ENCODE measurements at regions not wholly inside any gene's neighbourhood (a gene's known extent, or its start where the extent isn't known, plus 50 kb on each side); places are given as distances from the start of the nearest gene placed in this dataset.
A peak's percentile ranks its signal among the peaks of the same experiment; 100 is the strongest.

GRCh38 chr3:25246913-25247312 lies 181.2 kb upstream of the RARB start:
- H3K4me3 ChIP-seq (ENCODE audit: low read depth, low read length) = no peak overlapping the region
- DNase-seq (ENCODE audit: low read depth) = no peak
- TF ChIP-seq, protein P1, sequence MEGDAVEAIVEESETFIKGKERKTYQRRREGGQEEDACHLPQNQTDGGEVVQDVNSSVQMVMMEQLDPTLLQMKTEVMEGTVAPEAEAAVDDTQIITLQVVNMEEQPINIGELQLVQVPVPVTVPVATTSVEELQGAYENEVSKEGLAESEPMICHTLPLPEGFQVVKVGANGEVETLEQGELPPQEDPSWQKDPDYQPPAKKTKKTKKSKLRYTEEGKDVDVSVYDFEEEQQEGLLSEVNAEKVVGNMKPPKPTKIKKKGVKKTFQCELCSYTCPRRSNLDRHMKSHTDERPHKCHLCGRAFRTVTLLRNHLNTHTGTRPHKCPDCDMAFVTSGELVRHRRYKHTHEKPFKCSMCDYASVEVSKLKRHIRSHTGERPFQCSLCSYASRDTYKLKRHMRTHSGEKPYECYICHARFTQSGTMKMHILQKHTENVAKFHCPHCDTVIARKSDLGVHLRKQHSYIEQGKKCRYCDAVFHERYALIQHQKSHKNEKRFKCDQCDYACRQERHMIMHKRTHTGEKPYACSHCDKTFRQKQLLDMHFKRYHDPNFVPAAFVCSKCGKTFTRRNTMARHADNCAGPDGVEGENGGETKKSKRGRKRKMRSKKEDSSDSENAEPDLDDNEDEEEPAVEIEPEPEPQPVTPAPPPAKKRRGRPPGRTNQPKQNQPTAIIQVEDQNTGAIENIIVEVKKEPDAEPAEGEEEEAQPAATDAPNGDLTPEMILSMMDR (IDR thresholded peaks at IDR 0.05; ENCODE audit: insufficient read depth, low read depth, low read length) = no peak

GRCh38 chr3:25252291-25252690 lies 175.8 kb upstream of the RARB start:
- TF ChIP-seq, protein P1 (IDR thresholded peaks at IDR 0.05; ENCODE audit: insufficient read depth, low read depth, low read length) = no peak
- DNase-seq (ENCODE audit: low read depth) = no peak
- no peak overlapping the region for H3K4me3 ChIP-seq (ENCODE audit: low read depth, low read length)

DNA sequence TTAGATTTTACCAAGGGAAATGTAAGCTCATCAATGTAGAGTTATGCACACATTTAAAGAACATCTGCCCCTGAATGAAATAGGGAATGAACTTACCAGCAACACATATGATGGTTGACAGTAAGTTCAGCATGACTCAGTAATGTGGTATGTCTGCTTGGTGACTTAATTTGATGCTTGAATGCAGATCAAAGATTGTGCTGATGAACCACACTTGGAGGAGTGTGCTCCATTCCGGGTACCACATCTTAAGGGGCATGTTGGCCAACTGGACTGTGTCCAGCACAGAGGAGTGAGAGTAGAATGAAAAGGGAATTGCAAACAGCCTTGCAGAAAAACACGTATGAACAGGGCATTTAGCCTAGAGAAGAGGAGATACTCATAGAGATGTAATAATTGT lies 171.0 kb upstream of the RARB start:
- DNase-seq (ENCODE audit: low read depth) = no peak

GRCh38 chr3:25259871-25260270 lies 168.2 kb upstream of the RARB start:
- H3K4me3 ChIP-seq (ENCODE audit: low read depth, low read length) = no peak overlapping the region
- peak; percentile 7 for DNase-seq (ENCODE audit: low read depth)
- TF ChIP-seq, protein P1 (IDR thresholded peaks at IDR 0.05; ENCODE audit: insufficient read depth, low read depth, low read length) = no peak

More for the DNA sequence above, 171.0 kb upstream of the RARB start:
- TF ChIP-seq, protein P1 (IDR thresholded peaks at IDR 0.05; ENCODE audit: insufficient read depth, low read depth, low read length) = no peak
- H3K4me3 ChIP-seq (ENCODE audit: low read depth, low read length) = no peak overlapping the region

DNA sequence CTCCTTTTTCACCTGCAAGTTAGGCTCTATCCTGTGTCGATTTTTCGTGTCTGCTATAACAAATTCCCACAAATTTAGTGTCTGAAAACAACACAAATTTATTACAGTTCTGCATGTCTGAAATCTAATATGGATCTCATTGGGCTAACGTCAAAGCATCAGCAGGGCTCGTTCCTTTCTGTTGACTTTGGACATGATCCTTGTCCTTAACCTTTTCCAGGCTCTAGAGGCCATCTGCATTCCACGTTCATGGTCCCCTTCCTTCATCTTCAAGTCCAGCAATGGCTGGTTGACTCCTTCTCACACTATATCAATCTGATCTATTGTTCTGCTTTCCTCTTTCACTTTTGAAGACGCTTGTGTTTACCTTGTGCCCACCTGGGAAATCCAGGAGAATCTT lies 165.7 kb upstream of the RARB start:
- TF ChIP-seq, protein P1 (IDR thresholded peaks at IDR 0.05; ENCODE audit: insufficient read depth, low read depth, low read length) = no peak
- no peak overlapping the region for H3K4me3 ChIP-seq (ENCODE audit: low read depth, low read length)
- no peak for DNase-seq (ENCODE audit: low read depth)

DNA sequence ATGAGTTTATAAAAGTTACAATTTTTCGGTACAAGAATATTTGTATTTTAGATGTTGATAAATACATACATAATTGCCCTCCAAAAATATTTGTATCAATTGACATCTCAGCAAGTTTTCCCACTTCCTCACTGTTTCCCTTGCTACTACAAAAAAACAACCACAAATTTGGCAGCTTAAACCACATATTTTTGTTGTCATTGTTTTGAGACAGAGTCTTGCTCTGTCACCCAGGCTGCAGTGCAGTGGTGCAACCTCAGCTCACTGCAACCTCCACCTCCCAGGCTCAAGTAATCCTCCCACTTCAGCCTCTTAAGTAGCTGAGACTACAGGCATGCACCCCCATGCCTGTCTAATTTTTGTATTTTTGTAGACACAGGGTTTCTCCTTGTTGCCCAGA lies 162.8 kb upstream of the RARB start:
- no peak for DNase-seq (ENCODE audit: low read depth)
- TF ChIP-seq, protein P1 (IDR thresholded peaks at IDR 0.05; ENCODE audit: insufficient read depth, low read depth, low read length) = no peak
- no peak overlapping the region for H3K4me3 ChIP-seq (ENCODE audit: low read depth, low read length)

DNA sequence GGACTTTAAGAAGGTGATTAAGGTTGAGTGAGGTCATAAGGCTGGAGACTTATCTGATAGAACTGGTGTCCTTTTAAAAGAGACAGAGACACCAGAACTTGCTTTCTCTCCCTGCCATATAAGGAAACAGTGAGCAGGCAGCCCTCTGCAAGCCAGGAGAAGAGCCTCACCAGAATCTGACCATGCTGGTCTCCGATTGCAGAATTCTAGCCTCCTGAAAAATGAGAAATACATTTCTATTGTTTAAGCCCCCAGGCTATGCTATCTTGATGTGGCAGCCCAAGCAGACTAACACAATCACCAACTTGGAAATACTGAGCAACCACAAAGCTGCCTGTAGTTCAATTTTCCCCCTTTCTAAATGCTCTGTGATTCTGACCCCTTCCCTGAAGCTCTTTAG lies 161.4 kb upstream of the RARB start:
- no peak overlapping the region for H3K4me3 ChIP-seq (ENCODE audit: low read depth, low read length)
- no peak for DNase-seq (ENCODE audit: low read depth)
- TF ChIP-seq, protein P1 (IDR thresholded peaks at IDR 0.05; ENCODE audit: insufficient read depth, low read depth, low read length) = no peak
